Mucosa of stomach (tissue), 1 donor: ENCODE measurements at regions not wholly inside any gene's neighbourhood (a gene's known extent, or its start where the extent isn't known, plus 50 kb on each side); places are given as distances from the start of the nearest gene placed in this dataset.

Experiments
- H3K27me3 ChIP-seq: one replicate; pipeline ENCODE4 v1.7.0; 2013; ENCODE audit warnings: mild to moderate bottlenecking, low read length; ENCODE audit not compliant: control insufficient read depth, insufficient read depth
- H3K36me3 ChIP-seq: one replicate; pipeline ENCODE4 v1.7.0; 2013; ENCODE audit warnings: low read length; ENCODE audit not compliant: control insufficient read depth, insufficient read depth
- H3K4me1 ChIP-seq: one replicate; pipeline ENCODE4 v1.7.0; 2013; ENCODE audit warnings: mild to moderate bottlenecking, low read length; ENCODE audit not compliant: control insufficient read depth, insufficient read depth
- H3K4me3 ChIP-seq: one replicate; pipeline ENCODE4 v1.7.0; 2013; ENCODE audit warnings: low read length
- H3K9ac ChIP-seq: one replicate; pipeline ENCODE4 v1.7.0; 2013; ENCODE audit warnings: mild to moderate bottlenecking, low read length, moderate library complexity
- H3K9me3 ChIP-seq: one replicate; pipeline ENCODE4 v1.7.0; 2013; ENCODE audit warnings: mild to moderate bottlenecking, low read length, moderate library complexity; ENCODE audit not compliant: control insufficient read depth
- donor health status: Pancreatic carcinoma.

DNA sequence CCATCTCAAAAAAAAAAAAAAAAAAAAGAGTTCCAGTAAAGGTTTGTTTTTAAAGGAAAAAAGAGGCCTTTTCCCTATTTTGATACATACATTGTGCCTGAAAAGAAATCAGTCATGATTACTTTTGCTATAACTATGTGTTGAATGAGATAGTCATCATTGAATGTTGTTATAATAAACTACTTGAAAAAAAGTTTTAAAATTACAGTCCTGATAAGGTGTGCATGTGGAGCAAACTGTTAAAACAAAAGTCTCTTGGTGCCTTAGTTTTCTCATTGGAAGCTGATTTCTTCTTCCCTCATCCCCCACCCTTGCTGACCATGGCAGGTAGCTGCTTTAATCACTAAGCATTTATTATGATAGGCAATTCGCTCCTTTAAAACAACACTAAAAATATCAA is 172.3 kb upstream of the TBCA start:
- no peaks in the 10 kb centered on the region for H3K27me3 ChIP-seq

DNA sequence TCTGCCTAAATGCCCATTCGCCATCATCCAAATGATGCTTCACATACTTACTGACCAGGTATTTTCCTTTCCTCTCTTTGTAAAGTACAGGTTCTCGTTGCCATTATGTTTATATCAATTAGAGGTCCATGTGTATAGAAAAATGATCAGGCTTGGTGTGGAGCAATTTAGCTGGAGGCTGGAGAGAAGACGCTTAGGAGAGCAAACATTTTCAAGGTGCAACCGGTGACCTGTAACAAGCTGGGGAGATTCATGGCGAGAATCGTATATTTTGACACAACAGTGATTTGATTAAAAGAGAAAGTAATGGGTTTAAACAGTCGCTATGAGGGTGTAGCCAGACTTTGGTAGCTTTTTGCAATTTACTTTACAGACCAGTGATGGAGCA is 170.9 kb upstream of the TBCA start:
- H3K4me1 ChIP-seq: no peaks in the 10 kb centered on the region
- no peak overlapping the region for H3K4me3 ChIP-seq
- H3K9ac ChIP-seq: no peak overlapping the region
- no peaks in the 10 kb centered on the region for H3K27me3 ChIP-seq
- H3K36me3 ChIP-seq: no peaks in the 10 kb centered on the region
- no peaks in the 10 kb centered on the region for H3K9me3 ChIP-seq

More for the DNA sequence above, 172.3 kb upstream of the TBCA start:
- Histone ChIP-seq H3K4me1 (no peaks in the 10 kb centered on the region), H3K9ac (no peak overlapping the region), H3K36me3 (no peaks in the 10 kb centered on the region), H3K4me3 (no peak overlapping the region), H3K9me3 (no peaks in the 10 kb centered on the region)

DNA sequence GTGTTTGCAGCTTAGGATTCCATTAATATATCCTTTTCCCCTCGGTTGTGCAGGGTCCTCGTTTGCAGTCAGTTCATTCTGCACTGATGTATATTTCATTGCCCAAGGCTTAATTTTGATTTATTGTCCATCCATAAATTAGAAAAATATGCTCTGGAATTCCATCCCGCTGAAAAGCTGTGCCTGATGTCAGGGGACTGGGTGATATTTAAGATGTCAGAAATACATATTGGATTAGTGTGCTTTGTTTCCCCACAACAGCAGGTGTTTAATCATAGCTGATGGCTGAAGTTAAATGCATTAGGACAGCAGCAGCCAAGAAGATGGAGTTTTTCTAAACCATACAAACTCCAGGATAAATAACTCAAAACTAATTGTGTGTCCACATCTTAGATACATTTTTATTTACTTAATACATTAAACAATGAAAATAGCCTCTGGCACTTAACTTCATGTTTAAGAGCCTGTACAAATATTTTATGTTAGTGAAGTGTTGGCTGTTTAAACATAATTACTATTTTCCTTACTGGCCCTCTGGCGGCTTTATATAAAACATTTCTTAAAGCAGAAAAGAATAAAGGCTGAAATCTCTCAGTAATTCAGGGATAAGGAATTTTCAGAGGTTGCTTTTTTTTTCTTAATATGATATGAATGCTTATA is 170.4 kb upstream of the TBCA start:
- H3K9ac ChIP-seq: no peak overlapping the region
- H3K4me3 ChIP-seq: no peak overlapping the region
- no peaks in the 10 kb centered on the region for H3K4me1 ChIP-seq

DNA sequence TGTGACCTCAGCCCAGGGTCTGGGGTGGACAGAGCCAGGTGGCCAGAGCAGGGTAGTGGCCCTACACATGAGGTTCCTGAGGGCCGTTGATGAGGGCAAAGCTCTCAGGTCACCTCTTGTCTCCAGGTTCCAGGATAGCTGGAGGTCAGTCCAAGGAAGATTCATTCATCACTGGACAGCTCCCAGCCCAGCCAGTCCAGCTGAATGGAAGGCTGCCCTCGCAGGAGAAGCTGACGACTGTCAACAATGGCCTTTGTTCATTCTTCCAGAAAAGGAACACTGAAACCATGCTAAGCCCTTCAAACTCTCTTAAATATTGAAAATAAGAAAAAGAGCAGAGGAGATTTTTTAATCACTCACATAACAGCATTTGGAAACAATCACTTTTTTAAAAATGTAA is 169.7 kb upstream of the TBCA start:
- Histone ChIP-seq H3K4me1 (no peaks in the 10 kb centered on the region), H3K9me3 (no peaks in the 10 kb centered on the region), H3K9ac (no peak overlapping the region)

More for the DNA sequence above, 170.4 kb upstream of the TBCA start:
- H3K9me3 ChIP-seq: no peaks in the 10 kb centered on the region
- no peaks in the 10 kb centered on the region for H3K27me3 ChIP-seq
- H3K36me3 ChIP-seq: no peaks in the 10 kb centered on the region

DNA sequence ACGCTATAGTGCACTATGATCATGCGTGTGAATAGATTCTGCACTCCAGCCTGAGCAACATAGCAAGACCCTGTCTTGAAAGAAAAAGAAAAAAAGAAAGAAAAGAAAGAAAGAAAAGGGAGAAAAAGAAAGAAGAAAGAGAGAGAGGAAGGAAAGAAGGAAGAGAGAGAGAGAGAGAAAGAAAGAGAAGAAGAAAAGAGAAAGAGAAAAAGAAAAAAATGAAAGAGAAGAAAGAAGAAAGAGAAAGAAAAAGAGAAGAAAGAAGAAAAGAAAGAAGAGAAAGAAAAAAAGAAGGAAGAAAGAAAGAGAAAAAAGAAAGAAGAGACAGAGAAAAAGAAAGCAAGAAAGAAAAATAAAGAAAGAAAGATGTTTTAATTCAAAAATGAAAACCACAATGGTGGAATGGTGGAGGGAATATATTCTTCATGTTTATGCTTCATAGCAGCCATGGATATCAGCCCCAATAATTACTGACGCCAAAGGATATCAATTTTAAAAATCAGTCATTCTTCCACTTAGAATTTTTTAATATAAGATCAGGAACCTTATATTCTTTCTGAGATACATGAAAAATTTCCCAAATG is 168.7 kb upstream of the TBCA start:
- H3K9ac ChIP-seq: no peak overlapping the region
- H3K27me3 ChIP-seq: no peaks in the 10 kb centered on the region
- no peaks in the 10 kb centered on the region for H3K9me3 ChIP-seq

More for the DNA sequence above, 169.7 kb upstream of the TBCA start:
- Histone ChIP-seq H3K4me3 (no peak overlapping the region), H3K36me3 (no peaks in the 10 kb centered on the region), H3K27me3 (no peaks in the 10 kb centered on the region)

DNA sequence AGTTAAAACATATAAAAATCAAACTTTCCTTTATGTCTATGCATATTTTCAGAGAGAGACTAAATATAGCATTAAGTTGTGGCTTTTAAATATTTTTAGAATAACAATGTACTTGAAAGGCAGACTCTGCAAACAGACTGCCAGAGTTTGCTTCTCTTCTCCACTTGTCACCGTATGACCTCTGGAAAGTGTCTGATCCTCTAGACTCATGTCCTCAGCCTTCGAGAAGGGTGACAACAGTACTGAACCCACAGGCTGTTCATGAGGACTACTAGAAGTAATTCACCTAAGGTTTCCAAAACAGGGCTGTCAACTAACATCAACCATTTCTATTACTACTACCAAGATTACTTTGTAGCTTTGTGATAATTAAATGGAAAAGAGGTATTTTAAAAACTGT is 167.7 kb upstream of the TBCA start:
- H3K36me3 ChIP-seq: no peaks in the 10 kb centered on the region
- no peaks in the 10 kb centered on the region for H3K27me3 ChIP-seq
- H3K9ac ChIP-seq: no peak overlapping the region
- no peaks in the 10 kb centered on the region for H3K4me1 ChIP-seq
- no peaks in the 10 kb centered on the region for H3K9me3 ChIP-seq
- no peak overlapping the region for H3K4me3 ChIP-seq

More for the DNA sequence above, 168.7 kb upstream of the TBCA start:
- Histone ChIP-seq H3K36me3 (no peaks in the 10 kb centered on the region), H3K4me1 (no peaks in the 10 kb centered on the region), H3K4me3 (no peak overlapping the region)

DNA sequence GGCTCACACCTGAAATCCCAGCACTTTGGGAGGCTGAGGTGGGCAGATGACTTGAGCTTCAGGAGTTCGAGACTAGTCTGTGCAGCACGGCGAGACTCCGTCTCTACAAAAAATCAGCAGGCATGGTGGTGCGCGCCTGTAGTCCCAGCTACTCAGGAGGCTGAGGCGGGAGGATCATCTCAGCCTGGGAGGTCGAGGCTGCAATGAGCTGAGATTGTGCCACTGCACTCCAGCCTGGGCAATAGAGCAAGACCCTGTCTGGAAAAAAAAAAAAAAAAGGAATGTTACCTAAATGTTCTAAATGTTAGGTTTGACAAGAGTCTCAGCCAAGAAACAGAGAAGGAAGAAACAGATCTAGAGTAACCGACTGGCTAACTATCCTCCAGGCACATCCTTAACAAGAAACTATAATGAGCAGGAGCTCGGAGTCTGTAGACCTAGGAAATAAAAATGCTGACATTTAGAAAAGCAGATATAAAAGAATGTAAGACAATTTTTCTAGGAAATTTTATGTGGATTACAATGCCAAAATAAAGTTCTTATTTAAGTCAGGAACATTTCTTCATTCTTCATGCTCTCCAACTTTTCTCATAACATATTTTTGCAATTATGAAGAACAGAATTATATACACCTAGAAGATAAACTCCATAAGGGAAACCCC is 166.6 kb upstream of the TBCA start:
- no peaks in the 10 kb centered on the region for H3K36me3 ChIP-seq
- H3K9me3 ChIP-seq: no peaks in the 10 kb centered on the region
- no peaks in the 10 kb centered on the region for H3K4me1 ChIP-seq
- H3K4me3 ChIP-seq: no peak overlapping the region
- no peaks in the 10 kb centered on the region for H3K27me3 ChIP-seq
- no peak overlapping the region for H3K9ac ChIP-seq

DNA sequence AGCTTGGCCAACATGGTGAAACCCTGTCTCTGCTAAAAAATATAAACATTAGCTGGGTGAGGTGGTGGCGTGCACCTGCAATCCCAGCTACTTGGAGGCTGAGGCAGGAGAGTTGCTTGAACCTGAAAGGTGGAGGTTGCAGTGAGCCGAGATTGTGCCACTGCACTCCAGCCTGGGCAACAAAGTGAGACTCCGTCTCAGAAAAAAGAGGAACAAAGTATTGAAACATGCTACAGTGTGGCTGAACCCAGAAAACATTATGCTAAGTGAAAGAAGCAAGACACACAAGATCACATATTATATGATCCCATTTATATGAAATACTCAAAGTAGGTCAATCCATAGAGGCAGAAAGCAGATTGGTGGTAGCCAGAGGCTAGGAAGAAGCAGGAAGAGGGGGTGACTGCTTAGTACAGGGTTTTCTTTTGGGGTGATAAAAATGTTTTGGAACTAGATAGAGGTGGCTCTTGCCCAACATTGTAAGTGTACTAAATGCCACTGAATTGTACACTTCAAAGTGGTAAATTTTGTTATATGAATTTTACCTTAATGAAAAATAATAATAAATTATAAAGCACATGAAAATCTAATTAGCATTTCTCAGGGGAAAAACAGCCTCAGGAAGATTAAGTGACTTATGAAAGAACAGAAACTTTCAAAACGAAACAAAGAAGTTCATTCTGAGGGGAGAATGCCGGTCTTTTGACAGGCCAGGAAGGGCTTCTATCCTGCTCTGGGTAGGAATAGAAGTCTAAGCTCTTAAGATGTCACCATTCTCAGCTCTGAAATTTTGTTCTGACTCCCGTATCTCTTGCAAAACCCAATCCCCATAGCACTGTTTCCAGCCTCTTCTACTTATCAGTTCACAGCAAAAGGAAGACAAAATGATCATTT is 161.1 kb upstream of the TBCA start:
- H3K9me3 ChIP-seq: no peaks in the 10 kb centered on the region
- no peak overlapping the region for H3K9ac ChIP-seq
- no peaks in the 10 kb centered on the region for H3K4me1 ChIP-seq
- no peaks in the 10 kb centered on the region for H3K27me3 ChIP-seq
- no peak overlapping the region for H3K4me3 ChIP-seq
- H3K36me3 ChIP-seq: no peaks in the 10 kb centered on the region

DNA sequence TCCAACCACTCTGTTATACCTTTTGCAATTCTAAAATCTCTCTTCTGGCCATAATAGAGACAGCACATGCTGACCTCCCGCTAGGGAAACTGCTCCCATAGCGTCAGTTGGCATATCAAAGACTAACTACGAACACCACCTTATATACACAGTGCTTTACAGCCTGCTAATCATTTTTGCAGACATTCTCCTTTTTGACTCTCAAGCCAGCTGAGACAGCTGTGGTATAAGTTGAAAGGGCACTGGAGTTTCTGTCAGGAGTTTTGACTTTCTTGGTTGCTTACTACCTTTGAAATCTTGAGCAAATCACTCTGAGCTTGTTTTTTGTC is 160.2 kb upstream of the TBCA start:
- no peaks in the 10 kb centered on the region for H3K27me3 ChIP-seq
- H3K4me1 ChIP-seq: no peaks in the 10 kb centered on the region
- no peaks in the 10 kb centered on the region for H3K9me3 ChIP-seq
- H3K36me3 ChIP-seq: no peaks in the 10 kb centered on the region
- H3K4me3 ChIP-seq: no peak overlapping the region
- no peak overlapping the region for H3K9ac ChIP-seq

DNA sequence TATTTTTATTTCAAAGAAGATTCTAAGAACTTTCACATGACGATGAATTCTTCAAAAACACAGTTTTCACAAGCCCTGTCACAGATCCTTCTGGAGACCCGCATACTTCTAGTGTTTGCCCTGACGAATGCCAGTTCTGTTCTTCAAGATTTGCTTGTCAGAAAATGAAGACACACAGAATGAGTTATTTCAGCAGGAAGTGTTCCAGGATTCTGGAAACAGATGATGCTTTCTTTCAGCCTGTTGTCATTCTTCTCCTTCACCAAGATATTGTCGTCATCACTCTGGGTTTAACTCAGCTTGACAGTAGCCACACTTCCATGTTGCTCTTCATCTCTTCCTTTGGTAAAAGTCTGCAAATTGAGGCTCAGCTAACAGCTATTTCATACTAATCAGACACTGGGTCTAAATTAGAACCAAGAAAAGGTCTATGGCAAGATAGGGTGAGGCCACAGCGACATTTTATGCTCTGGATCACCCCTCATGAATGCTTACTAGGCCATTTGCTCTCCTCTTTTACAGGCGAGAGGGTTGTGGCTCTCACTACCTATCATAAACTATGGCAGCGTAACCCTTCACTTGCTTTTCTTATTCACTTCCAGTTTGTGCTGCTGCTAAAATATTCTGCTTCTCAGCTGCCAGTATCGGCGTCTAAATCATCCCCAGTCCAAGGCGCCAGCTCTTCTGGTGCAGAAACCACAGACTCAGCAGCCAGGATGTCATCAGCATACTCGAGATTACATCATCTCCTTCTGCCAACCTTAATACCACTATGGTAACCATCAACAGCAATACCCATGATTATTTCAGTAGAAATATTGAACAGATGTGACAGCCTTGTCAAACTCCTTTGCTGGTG is 159.6 kb upstream of the TBCA start:
- Histone ChIP-seq H3K36me3 (no peaks in the 10 kb centered on the region), H3K4me3 (no peak overlapping the region), H3K9me3 (no peaks in the 10 kb centered on the region), H3K9ac (no peak overlapping the region), H3K4me1 (no peaks in the 10 kb centered on the region), H3K27me3 (no peaks in the 10 kb centered on the region)

DNA sequence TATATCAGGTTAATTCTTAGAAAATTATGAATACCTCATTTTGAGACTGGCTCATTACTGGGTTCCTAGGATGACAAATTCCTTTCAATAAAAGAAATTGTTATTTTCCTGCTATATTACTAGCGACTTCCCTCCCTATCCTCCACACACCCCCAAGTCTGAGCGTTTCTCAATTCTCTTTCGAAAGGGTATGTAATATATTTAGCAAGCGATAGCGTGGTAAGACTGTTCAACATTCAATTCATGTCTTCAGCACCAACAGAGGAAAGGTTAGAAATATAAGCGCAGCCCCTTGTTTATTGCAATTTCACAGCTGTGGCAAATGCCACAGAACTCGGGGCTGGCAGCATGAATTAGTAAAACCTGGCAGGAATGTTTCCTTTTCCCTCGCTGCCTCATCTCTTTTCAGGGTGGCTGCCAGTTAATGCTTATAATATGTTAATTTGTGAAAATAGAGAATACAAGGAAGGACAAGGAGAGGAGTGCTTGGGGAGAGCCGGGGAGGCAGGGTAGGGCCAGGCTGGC is 152.7 kb upstream of the TBCA start:
- H3K27me3 ChIP-seq: no peaks in the 10 kb centered on the region
- no peaks in the 10 kb centered on the region for H3K9me3 ChIP-seq
- no peak overlapping the region for H3K9ac ChIP-seq
- H3K4me3 ChIP-seq: no peak overlapping the region
- H3K4me1 ChIP-seq: no peaks in the 10 kb centered on the region
- H3K36me3 ChIP-seq: no peaks in the 10 kb centered on the region
